Eye (tissue), 1 donor: ENCODE measurements at regions not wholly inside any gene's neighbourhood (a gene's known extent, or its start where the extent isn't known, plus 50 kb on each side); places are given as distances from the start of the nearest gene placed in this dataset.
"Not testable (repeated sequence)": the region's sequence is repeated elsewhere in the genome, so short reads cannot be mapped to it uniquely, and the experiment has no call there.

Source experiments
- DNase-seq: peaks from one replicate; pipeline ENCODE4 v3.0.0-alpha.2; 2015

GRCh38 chr2:183665425-183665824 lies 541.2 kb downstream of the NUP35 start:
- peak; percentile 64 for DNase-seq

- peak; percentile 82 for DNase-seq
These were observed 541.8 kb downstream of the NUP35 start for GRCh38 chr2:183666031-183666430.

GRCh38 chr2:183671233-183671632 lies 547.0 kb downstream of the NUP35 start:
- no peak for DNase-seq

- no peak for DNase-seq
These were observed 554.7 kb downstream of the NUP35 start for GRCh38 chr2:183678908-183679307.

GRCh38 chr2:183680573-183680972 lies 556.3 kb downstream of the NUP35 start:
- DNase-seq: no peak

- no peak for DNase-seq
These were observed 560.4 kb downstream of the NUP35 start for GRCh38 chr2:183684686-183685085.

- DNase-seq: no peak
These were observed 571.8 kb downstream of the NUP35 start for GRCh38 chr2:183696028-183696427.

- DNase-seq: no peak
These were observed 585.6 kb downstream of the NUP35 start for GRCh38 chr2:183709829-183710228.

GRCh38 chr2:183718246-183718645 lies 594.0 kb downstream of the NUP35 start:
- no peak for DNase-seq

- DNase-seq: no peak
These were observed 599.0 kb downstream of the NUP35 start for GRCh38 chr2:183723278-183723677.

GRCh38 chr2:183729380-183729779 lies 605.1 kb downstream of the NUP35 start:
- DNase-seq: no peak

- no peak for DNase-seq
These were observed 616.0 kb downstream of the NUP35 start for GRCh38 chr2:183740241-183740640.

GRCh38 chr2:183752571-183752970 lies 628.3 kb downstream of the NUP35 start:
- DNase-seq: no peak

- DNase-seq: no peak
These were observed 634.8 kb downstream of the NUP35 start for GRCh38 chr2:183759033-183759432.

GRCh38 chr2:183773775-183774174 lies 649.5 kb downstream of the NUP35 start:
- DNase-seq: no peak

GRCh38 chr2:183780072-183780471 lies 655.8 kb downstream of the NUP35 start:
- DNase-seq: no peak

- DNase-seq: no peak
These were observed 658.2 kb downstream of the NUP35 start for GRCh38 chr2:183782436-183782835.

- DNase-seq: not testable (repeated sequence)
These were observed 664.6 kb downstream of the NUP35 start for GRCh38 chr2:183788796-183789195.

- not testable (repeated sequence) for DNase-seq
These were observed 668.1 kb downstream of the NUP35 start for GRCh38 chr2:183792165-183792924.

- DNase-seq: no peak
These were observed 674.3 kb downstream of the NUP35 start for GRCh38 chr2:183798535-183798934.

GRCh38 chr2:183799761-183800160 lies 675.5 kb downstream of the NUP35 start:
- no peak for DNase-seq

- DNase-seq: no peak
These were observed 679.4 kb downstream of the NUP35 start for GRCh38 chr2:183803596-183803995.

GRCh38 chr2:183807870-183808269 lies 683.6 kb downstream of the NUP35 start:
- DNase-seq: no peak

GRCh38 chr2:183809404-183809803 lies 685.2 kb downstream of the NUP35 start:
- no peak for DNase-seq

GRCh38 chr2:183811281-183811680 lies 687.0 kb downstream of the NUP35 start:
- no peak for DNase-seq
